Ishikawa (cell line): ENCODE measurements at regions not wholly inside any gene's neighbourhood (a gene's known extent, or its start where the extent isn't known, plus 50 kb on each side); places are given as distances from the start of the nearest gene placed in this dataset.

Source experiments
- EP300 ChIP-seq: IDR thresholded peaks from 2 replicates; pipeline ENCODE4 v1.6.1; 2012; ENCODE audit warnings: borderline replicate concordance
- FOXM1 ChIP-seq: IDR thresholded peaks from 2 replicates; pipeline ENCODE4 v1.6.1; 2012; ENCODE audit warnings: low read depth, borderline replicate concordance
- RAD21 ChIP-seq: IDR thresholded peaks from 2 replicates; pipeline ENCODE4 v1.6.1; 2012; ENCODE audit warnings: low read depth
- REST ChIP-seq: IDR thresholded peaks from 2 replicates; pipeline ENCODE4 v1.6.1; 2012; ENCODE audit warnings: low read depth, mild to moderate bottlenecking
- TEAD4 ChIP-seq: IDR thresholded peaks from 2 replicates; pipeline ENCODE4 v1.6.1; 2012

DNA sequence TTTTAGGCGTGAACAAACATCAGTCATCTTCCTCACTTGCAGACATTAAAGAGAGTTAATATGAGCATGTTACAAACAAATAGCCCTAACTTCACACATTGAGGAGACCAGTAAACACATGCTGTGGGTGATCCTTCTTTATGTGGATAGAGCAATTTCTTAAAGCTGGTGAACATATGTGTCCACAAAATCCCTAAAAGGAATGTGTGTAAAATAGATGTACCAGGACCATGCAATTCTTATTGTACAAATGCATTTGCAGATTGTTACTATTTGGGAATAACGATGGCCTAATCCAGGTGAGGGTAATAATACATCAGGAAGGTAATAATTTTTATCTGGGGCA lies 228.9 kb downstream of the ALDH8A1 start:
- TF ChIP-seq REST (no peak), RAD21 (no peak), TEAD4 (no peak), FOXM1 (no peak), EP300 (no peak)
